ENCODE measurements at regions not wholly inside any gene's neighbourhood (a gene's known extent, or its start where the extent isn't known, plus 50 kb on each side); places are given as distances from the start of the nearest gene placed in this dataset.

DNA sequence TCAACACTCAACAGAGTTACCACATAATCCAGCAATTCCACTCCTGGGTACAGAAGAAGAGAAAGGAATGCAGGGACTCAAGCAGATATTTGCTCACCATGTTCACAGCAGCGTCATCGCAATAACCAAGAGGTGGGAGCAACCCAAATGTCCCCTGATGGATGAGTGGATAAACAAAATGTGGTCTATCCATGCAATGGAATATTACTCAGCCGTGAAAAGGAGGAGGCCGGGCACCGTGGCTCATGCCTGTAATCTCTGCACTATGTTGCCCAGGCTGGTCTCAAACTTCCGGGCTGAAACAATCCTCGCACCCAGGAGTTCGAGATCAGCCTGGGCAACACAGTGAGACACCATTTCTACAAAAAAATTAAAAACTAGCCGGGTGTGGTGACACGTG lies 131.7 kb downstream of the CTTN start:
- CTCF ChIA-PET: no interaction called here
- no peak overlapping the region for H3K27ac Mint-ChIP-seq (ENCODE audit: unreplicated experiment)
- no peaks in the 10 kb centered on the region for H3K27me3 Mint-ChIP-seq (ENCODE audit: insufficient read depth, unreplicated experiment)
- TF ChIP-seq, protein P1, sequence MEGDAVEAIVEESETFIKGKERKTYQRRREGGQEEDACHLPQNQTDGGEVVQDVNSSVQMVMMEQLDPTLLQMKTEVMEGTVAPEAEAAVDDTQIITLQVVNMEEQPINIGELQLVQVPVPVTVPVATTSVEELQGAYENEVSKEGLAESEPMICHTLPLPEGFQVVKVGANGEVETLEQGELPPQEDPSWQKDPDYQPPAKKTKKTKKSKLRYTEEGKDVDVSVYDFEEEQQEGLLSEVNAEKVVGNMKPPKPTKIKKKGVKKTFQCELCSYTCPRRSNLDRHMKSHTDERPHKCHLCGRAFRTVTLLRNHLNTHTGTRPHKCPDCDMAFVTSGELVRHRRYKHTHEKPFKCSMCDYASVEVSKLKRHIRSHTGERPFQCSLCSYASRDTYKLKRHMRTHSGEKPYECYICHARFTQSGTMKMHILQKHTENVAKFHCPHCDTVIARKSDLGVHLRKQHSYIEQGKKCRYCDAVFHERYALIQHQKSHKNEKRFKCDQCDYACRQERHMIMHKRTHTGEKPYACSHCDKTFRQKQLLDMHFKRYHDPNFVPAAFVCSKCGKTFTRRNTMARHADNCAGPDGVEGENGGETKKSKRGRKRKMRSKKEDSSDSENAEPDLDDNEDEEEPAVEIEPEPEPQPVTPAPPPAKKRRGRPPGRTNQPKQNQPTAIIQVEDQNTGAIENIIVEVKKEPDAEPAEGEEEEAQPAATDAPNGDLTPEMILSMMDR (IDR thresholded peaks at IDR 0.05; ENCODE audit: insufficient read depth in 1 of 2, low read depth in 1 of 2, low read length in 1 of 2, severe bottlenecking in 1 of 2, unreplicated experiment in 1 of 2): no peak
- POLR2A ChIA-PET: no interaction called here
- no peaks in the 10 kb centered on the region for H3K4me1 Mint-ChIP-seq (ENCODE audit: low read depth, unreplicated experiment)
- Histone ChIP-seq H3K27me3 (replicated peaks; ENCODE audit: control insufficient read depth, insufficient read depth, low read length) (no peaks in the 10 kb centered on the region), H3K4me3 (ENCODE audit: low read depth, low read length) (no peak overlapping the region), H3K9me3 (no peaks in the 10 kb centered on the region), H3K36me3 (ENCODE audit: control insufficient read depth, insufficient read depth, low read length) (no peaks in the 10 kb centered on the region), H3K4me1 (no peaks in the 10 kb centered on the region)
- DNase-seq: no peak
- H3K36me3 Mint-ChIP-seq (ENCODE audit: insufficient read depth, unreplicated experiment): peaks cover 22% of the 10 kb centered on the region
- intact Hi-C loops (cut with micrococcal nuclease; ENCODE audit: unreplicated experiment): no loop called here
- BruUV-seq (replicated peaks): no TSS peak
- no peak overlapping the region for H3K4me3 Mint-ChIP-seq (ENCODE audit: unreplicated experiment)
- peaks cover 4% of the 10 kb centered on the region for H3K9me3 Mint-ChIP-seq (ENCODE audit: unreplicated experiment)

DNA sequence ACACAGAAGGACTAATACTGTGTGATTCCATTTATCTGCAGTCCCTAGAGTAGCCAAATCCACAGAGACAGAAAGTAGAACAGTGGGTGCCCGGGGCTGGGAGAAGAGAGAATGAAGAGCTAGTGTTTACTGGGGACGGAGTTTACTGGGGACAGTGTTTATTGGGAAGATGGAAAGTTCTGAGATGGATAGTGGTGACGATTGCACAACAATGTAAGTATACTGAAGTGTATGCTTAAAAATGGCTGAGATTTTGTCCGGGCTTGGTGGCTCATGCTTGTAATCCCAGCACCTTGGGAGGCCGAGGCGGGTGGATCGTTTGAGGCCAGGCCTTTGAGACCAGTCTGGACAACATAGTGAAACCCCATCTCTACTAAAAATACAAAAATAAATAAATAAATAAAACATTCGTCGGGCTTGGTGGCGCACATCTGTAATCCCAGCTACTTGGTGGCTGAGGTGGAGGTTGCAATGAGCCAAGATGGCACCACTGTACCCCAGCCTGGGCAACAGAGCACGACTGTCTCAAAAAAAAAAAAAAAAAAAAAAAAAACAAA lies 132.4 kb downstream of the CTTN start:
- H3K9me3 Mint-ChIP-seq (ENCODE audit: unreplicated experiment): peaks cover 11% of the 10 kb centered on the region
- intact Hi-C loops (cut with micrococcal nuclease; ENCODE audit: unreplicated experiment): no loop called here
- H3K36me3 ChIP-seq (ENCODE audit: control insufficient read depth, insufficient read depth, low read length): no peaks in the 10 kb centered on the region
- no TSS peak for BruUV-seq (replicated peaks)
- peaks cover 27% of the 10 kb centered on the region for H3K36me3 Mint-ChIP-seq (ENCODE audit: insufficient read depth, unreplicated experiment)
- no peaks in the 10 kb centered on the region for H3K4me1 ChIP-seq
- no peaks in the 10 kb centered on the region for H3K27me3 Mint-ChIP-seq (ENCODE audit: insufficient read depth, unreplicated experiment)
- no peaks in the 10 kb centered on the region for H3K4me1 Mint-ChIP-seq (ENCODE audit: low read depth, unreplicated experiment)
- no peaks in the 10 kb centered on the region for H3K9me3 ChIP-seq
- TF ChIP-seq, protein P1 (IDR thresholded peaks at IDR 0.05; ENCODE audit: insufficient read depth in 1 of 2, low read depth in 1 of 2, low read length in 1 of 2, severe bottlenecking in 1 of 2, unreplicated experiment in 1 of 2): no peak
- no peak overlapping the region for H3K4me3 ChIP-seq (ENCODE audit: low read depth, low read length)
- peak in 1 of 2 experiments; percentile 5 for DNase-seq
- H3K4me3 Mint-ChIP-seq (ENCODE audit: unreplicated experiment): no peak overlapping the region
- H3K27ac Mint-ChIP-seq (ENCODE audit: unreplicated experiment): no peak overlapping the region
- POLR2A ChIA-PET: no interaction called here
- no peaks in the 10 kb centered on the region for H3K27me3 ChIP-seq (replicated peaks; ENCODE audit: control insufficient read depth, insufficient read depth, low read length)
- CTCF ChIA-PET: no interaction called here

DNA sequence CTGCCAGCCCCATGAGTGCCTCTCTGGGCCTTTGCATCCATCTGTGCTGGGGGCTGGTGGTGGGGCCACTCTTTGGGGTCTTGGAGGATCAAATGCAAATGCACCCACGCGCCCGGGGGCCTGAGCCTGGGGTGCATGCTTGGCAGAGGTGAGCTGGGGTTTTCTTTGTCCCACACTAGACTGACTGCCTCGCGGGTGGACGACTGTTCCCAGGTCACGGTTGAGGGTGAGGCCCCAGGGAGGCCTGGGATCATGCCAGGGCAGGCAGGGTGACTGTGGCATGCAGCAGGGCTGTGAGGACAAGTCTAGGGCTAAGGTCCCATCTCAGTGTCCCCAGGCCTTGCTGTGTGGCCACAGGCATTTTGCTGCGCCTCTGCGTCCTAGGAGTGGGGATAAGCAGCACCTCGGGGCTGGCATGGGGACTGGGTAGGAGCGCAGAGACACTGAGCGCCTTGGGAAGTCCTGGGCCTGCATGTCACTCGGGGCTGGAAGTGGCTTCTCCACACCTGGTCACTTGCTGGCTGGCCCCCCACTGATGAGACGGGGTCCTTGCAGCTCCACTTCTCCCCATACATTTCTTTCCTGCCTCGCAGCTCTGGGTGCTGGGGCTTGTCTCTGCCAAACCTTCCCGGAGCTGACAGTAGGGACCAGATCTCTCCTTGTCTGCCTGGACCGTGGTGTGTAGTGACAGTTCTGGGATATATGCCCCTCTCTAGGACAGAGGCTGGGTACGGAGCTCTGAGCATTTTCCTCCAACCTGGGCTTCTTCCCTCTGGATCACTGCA lies 133.1 kb downstream of the CTTN start:
- intact Hi-C loops (cut with micrococcal nuclease; ENCODE audit: unreplicated experiment): no loop called here
- H3K4me3 ChIP-seq (ENCODE audit: low read depth, low read length): no peak overlapping the region
- Mint-ChIP-seq H3K36me3 (ENCODE audit: insufficient read depth, unreplicated experiment) (peaks cover 25% of the 10 kb centered on the region), H3K27me3 (ENCODE audit: insufficient read depth, unreplicated experiment) (no peaks in the 10 kb centered on the region), H3K4me3 (ENCODE audit: unreplicated experiment) (no peak overlapping the region), H3K9me3 (ENCODE audit: unreplicated experiment) (peaks cover 12% of the 10 kb centered on the region), H3K27ac (ENCODE audit: unreplicated experiment) (no peak overlapping the region), H3K4me1 (ENCODE audit: low read depth, unreplicated experiment) (no peaks in the 10 kb centered on the region)
- H3K4me1 ChIP-seq: no peaks in the 10 kb centered on the region
- ChIA-PET POLR2A (no interaction called here), CTCF (no interaction called here)
- no TSS peak for BruUV-seq (replicated peaks)
- DNase-seq: peak in 1 of 2 experiments; percentile 38
- no peaks in the 10 kb centered on the region for H3K36me3 ChIP-seq (ENCODE audit: control insufficient read depth, insufficient read depth, low read length)
- TF ChIP-seq, protein P1 (IDR thresholded peaks at IDR 0.05; ENCODE audit: insufficient read depth in 1 of 2, low read depth in 1 of 2, low read length in 1 of 2, severe bottlenecking in 1 of 2, unreplicated experiment in 1 of 2): no peak
- H3K27me3 ChIP-seq (replicated peaks; ENCODE audit: control insufficient read depth, insufficient read depth, low read length): no peaks in the 10 kb centered on the region
- H3K9me3 ChIP-seq: no peaks in the 10 kb centered on the region

Measured in Caco-2 (cell line).